Keratinocyte (primary cell): ENCODE measurements at regions not wholly inside any gene's neighbourhood (a gene's known extent, or its start where the extent isn't known, plus 50 kb on each side); places are given as distances from the start of the nearest gene placed in this dataset.

Experiments
- DNase-seq: peaks from one replicate; pipeline ENCODE4 v3.0.0-alpha.2; 2011; ENCODE audit warnings: low read depth, missing footprints, low spot score
- FAIRE-seq: peaks from 2 replicates; lab custom pipeline; 2011; peaks lifted over from hg19 to GRCh38; lab: Jason Lieb, UNC
- H2AFZ ChIP-seq: 2 replicates; pipeline ENCODE4 v1.6.0; 2012; ENCODE audit warnings: low read length, control low read depth, inconsistent platforms; ENCODE audit not compliant: control insufficient read depth
- H3K27ac ChIP-seq: 2 replicates; pipeline ENCODE4 v1.5.1; 2011; ENCODE audit warnings: low read length; ENCODE audit not compliant: control insufficient read depth, insufficient read depth
- H3K27me3 ChIP-seq: 3 replicates; pipeline ENCODE4 v1.6.0; 2011; ENCODE audit warnings: low read length; ENCODE audit not compliant: control insufficient read depth, insufficient read depth; ENCODE audit errors: extremely low read depth
- H3K36me3 ChIP-seq, 2 experiments: 2 replicates in 1 of 2; 3 replicates in 1 of 2; pipeline ENCODE4 v1.5.1; 2011; ENCODE audit warnings: low read length in 2 of 2, mild to moderate bottlenecking in 1 of 2; ENCODE audit not compliant: control insufficient read depth in 2 of 2, insufficient read depth in 2 of 2; ENCODE audit errors: extremely low read depth in 1 of 2
- H3K4me1 ChIP-seq: 3 replicates; pipeline ENCODE4 v1.5.1; 2011; ENCODE audit warnings: low read length; ENCODE audit not compliant: control insufficient read depth, insufficient read depth; ENCODE audit errors: extremely low read depth
- H3K4me2 ChIP-seq: 3 replicates; pipeline ENCODE4 v1.6.0; 2011; ENCODE audit warnings: low read depth, low read length; ENCODE audit not compliant: control insufficient read depth, insufficient read depth; ENCODE audit errors: extremely low read depth
- H3K4me3 ChIP-seq, 3 experiments: fragments of 200-600 bp in 1 of 3; sonication (generic) in 1 of 3; 2 replicates in 2 of 3; 3 replicates in 1 of 3; pipeline ENCODE4 v1.5.1; 2011 to 2016; ENCODE audit warnings: low read length in 3 of 3, mild to moderate bottlenecking in 3 of 3, control low read depth in 2 of 3, inconsistent platforms in 1 of 3, low read depth in 1 of 3, mixed read lengths in 1 of 3, mixed run types in 1 of 3, moderate library complexity in 1 of 3; ENCODE audit not compliant: control insufficient read depth in 2 of 3, insufficient read depth in 2 of 3; ENCODE audit errors: extremely low read depth in 1 of 3
- H3K79me2 ChIP-seq: 2 replicates; pipeline ENCODE4 v1.6.0; 2012; ENCODE audit warnings: low read length; ENCODE audit not compliant: control insufficient read depth, insufficient read depth
- H3K9ac ChIP-seq: 3 replicates; pipeline ENCODE4 v1.6.0; 2011; ENCODE audit warnings: low read length; ENCODE audit not compliant: control insufficient read depth, insufficient read depth; ENCODE audit errors: extremely low read depth
- H3K9me1 ChIP-seq: 3 replicates; pipeline ENCODE4 v1.6.0; 2011; ENCODE audit warnings: low read length; ENCODE audit not compliant: control insufficient read depth, insufficient read depth; ENCODE audit errors: extremely low read depth
- H3K9me3 ChIP-seq: 2 replicates; pipeline ENCODE4 v1.5.1; 2012; ENCODE audit warnings: low read depth, low read length; ENCODE audit not compliant: control insufficient read depth
- H4K20me1 ChIP-seq: 3 replicates; pipeline ENCODE4 v1.6.0; 2011; ENCODE audit warnings: low read length; ENCODE audit not compliant: control insufficient read depth, insufficient read depth; ENCODE audit errors: extremely low read depth
- CTCF ChIP-seq, 3 experiments: IDR thresholded peaks in 1 of 3; conservative IDR thresholded peaks in 1 of 3; optimal IDR thresholded peaks in 1 of 3; 2 replicates in 2 of 3; 3 replicates in 1 of 3; pipeline versions ENCODE3 to v1.5.1; 2011; ENCODE audit warnings: low read length in 3 of 3, mild to moderate bottlenecking in 3 of 3, moderate library complexity in 2 of 3, control low read depth in 1 of 3, inconsistent platforms in 1 of 3; ENCODE audit not compliant: insufficient read depth in 2 of 3; ENCODE audit errors: extremely low read depth in 1 of 3
- EZH2 ChIP-seq: IDR thresholded peaks from one replicate; pipeline ENCODE4 v1.6.1; 2012; ENCODE audit warnings: inconsistent platforms, mild to moderate bottlenecking, low read length, moderate library complexity
- dilution Hi-C: fragments of 300-500 bp; cut with MboI; formaldehyde crosslinking; loops from one replicate; pipeline ENCODE4 v1.7.0; 2020; ENCODE audit warnings: low sequenced_read_pairs; ENCODE audit not compliant: extremely low pct_ligation_motif_present

GRCh38 chr3:106182950-106183511, 314.2 kb upstream of the CBLB start:
- dilution Hi-C loops = no loop called here
- H3K79me2 ChIP-seq = no peaks in the 10 kb centered on the region
- no peak overlapping the region for H2AFZ ChIP-seq
- H3K9me1 ChIP-seq = no peaks in the 10 kb centered on the region
- H3K4me3 ChIP-seq = no peak overlapping the region
- H3K9ac ChIP-seq = no peak overlapping the region
- FAIRE-seq (no peak), DNase-seq (no peak)
- TF ChIP-seq EZH2 = no peak
- H3K27ac ChIP-seq = no peak overlapping the region
- H3K4me2 ChIP-seq = no peak overlapping the region
- no peaks in the 10 kb centered on the region for H3K27me3 ChIP-seq
- H3K36me3 ChIP-seq = no peaks in the 10 kb centered on the region
- H3K4me1 ChIP-seq = peaks cover 6% of the 10 kb centered on the region
- H4K20me1 ChIP-seq = no peaks in the 10 kb centered on the region
- no peaks in the 10 kb centered on the region for H3K9me3 ChIP-seq

- FAIRE-seq (peak; percentile 83), DNase-seq (peak; percentile 15)
- Histone ChIP-seq H3K9me3 (no peaks in the 10 kb centered on the region), H3K9me1 (no peaks in the 10 kb centered on the region), H3K4me3 (peak overlapping the region in 1 of 3 experiments; percentile 3), H3K27me3 (no peaks in the 10 kb centered on the region), H2AFZ (peak overlapping the region; percentile 5), H3K4me1 (peaks cover 6% of the 10 kb centered on the region), H4K20me1 (no peaks in the 10 kb centered on the region), H3K9ac (no peak overlapping the region), H3K36me3 (no peaks in the 10 kb centered on the region), H3K27ac (no peak overlapping the region), H3K79me2 (no peaks in the 10 kb centered on the region), H3K4me2 (no peak overlapping the region)
- no peak for TF ChIP-seq EZH2
- dilution Hi-C loops = no loop called here
Measured at GRCh38 chr3:106183762-106184391, 315.1 kb upstream of the CBLB start.

- no peak for FAIRE-seq
Measured at GRCh38 chr3:106184540-106185457, 316.0 kb upstream of the CBLB start.

More at GRCh38 chr3:106184540-106185457, 316.0 kb upstream of the CBLB start:
- no peaks in the 10 kb centered on the region for H3K36me3 ChIP-seq
- no peak overlapping the region for H3K27ac ChIP-seq
- H3K4me1 ChIP-seq = peaks cover 6% of the 10 kb centered on the region
- TF ChIP-seq EZH2 (no peak), CTCF (optimal IDR thresholded peaks at IDR 0.05 in 1 of 3, IDR thresholded peaks at IDR 0.05 in 1 of 3, conservative IDR thresholded peaks at IDR 0.05 in 1 of 3; ENCODE audit: extremely low read depth in 1 of 3, insufficient read depth in 2 of 3, low read length in 3 of 3) (no peak)
- no peak for DNase-seq
- no peak overlapping the region for H3K4me2 ChIP-seq
- no peaks in the 10 kb centered on the region for H4K20me1 ChIP-seq
- no peaks in the 10 kb centered on the region for H3K9me3 ChIP-seq
- H3K27me3 ChIP-seq = no peaks in the 10 kb centered on the region
- no peaks in the 10 kb centered on the region for H3K9me1 ChIP-seq
- H2AFZ ChIP-seq = no peak overlapping the region
- dilution Hi-C loops = no loop called here
- no peaks in the 10 kb centered on the region for H3K79me2 ChIP-seq
- no peak overlapping the region for H3K9ac ChIP-seq
- H3K4me3 ChIP-seq = no peak overlapping the region
